ENCODE measurements at regions not wholly inside any gene's neighbourhood (a gene's known extent, or its start where the extent isn't known, plus 50 kb on each side); places are given as distances from the start of the nearest gene placed in this dataset.

GRCh38 chr21:27157097-27157496 is 190.2 kb upstream of the ADAMTS5 start:
- Histone ChIP-seq H3K27ac (ENCODE audit: low read depth, low read length) (no peak overlapping the region), H3K4me3 (ENCODE audit: low read length) (no peak overlapping the region), H3K9ac (ENCODE audit: extremely low read depth, low read length, poor library complexity, severe bottlenecking) (no peak overlapping the region), H3K4me1 (ENCODE audit: control insufficient read depth, insufficient read depth, low read length) (no peaks in the 10 kb centered on the region), H3K27me3 (ENCODE audit: control insufficient read depth, insufficient read depth, low read length, poor library complexity, severe bottlenecking) (no peaks in the 10 kb centered on the region), H3K36me3 (ENCODE audit: control insufficient read depth, insufficient read depth, low read length) (no peaks in the 10 kb centered on the region), H3K9me3 (ENCODE audit: control insufficient read depth, low read length) (peaks cover 6% of the 10 kb centered on the region)
- Mint-ChIP-seq H3K27me3 (ENCODE audit: insufficient read depth) (no peaks in the 10 kb centered on the region), H3K4me3 (no peak overlapping the region), H3K27ac (no peak overlapping the region), H3K4me1 (peaks cover 8% of the 10 kb centered on the region), H3K9me3 (no peaks in the 10 kb centered on the region), H3K36me3 (ENCODE audit: low read depth) (no peaks in the 10 kb centered on the region)
- WGBS, 2 experiments (ENCODE audit: insufficient coverage in 1 of 2, insufficient read length in 1 of 2): 91 to 97% methylated on average over 5 to 7 of the region's 7 CpGs
- DNase-seq: no peak
- TF ChIP-seq CTCF (conservative IDR thresholded peaks at IDR 0.05): no peak

- 88% methylated on average over 1 of the region's 1 CpG; no CpG with 5 or more reads in 1 of the 2 experiments for WGBS, 2 experiments (ENCODE audit: insufficient coverage in 1 of 2, insufficient read length in 1 of 2)
Observed at GRCh38 chr21:27156666-27157065, 189.8 kb upstream of the ADAMTS5 start.

GRCh38 chr21:27155130-27155500 is 188.2 kb upstream of the ADAMTS5 start:
- no peak overlapping the region for H3K27ac ChIP-seq (ENCODE audit: low read depth, low read length)
- H3K4me3 ChIP-seq (ENCODE audit: low read length): no peak overlapping the region
- WGBS, 2 experiments (ENCODE audit: insufficient coverage in 1 of 2, insufficient read length in 1 of 2): 94 to 100% methylated on average over 1 of the region's 1 CpG
- no peaks in the 10 kb centered on the region for H3K27me3 ChIP-seq (ENCODE audit: control insufficient read depth, insufficient read depth, low read length, poor library complexity, severe bottlenecking)
- Mint-ChIP-seq H3K27ac (no peak overlapping the region), H3K4me1 (peaks cover 8% of the 10 kb centered on the region), H3K27me3 (ENCODE audit: insufficient read depth) (no peaks in the 10 kb centered on the region), H3K9me3 (no peaks in the 10 kb centered on the region), H3K36me3 (ENCODE audit: low read depth) (no peaks in the 10 kb centered on the region), H3K4me3 (no peak overlapping the region)
- no peak for DNase-seq
- H3K36me3 ChIP-seq (ENCODE audit: control insufficient read depth, insufficient read depth, low read length): no peaks in the 10 kb centered on the region
- peaks cover 6% of the 10 kb centered on the region for H3K9me3 ChIP-seq (ENCODE audit: control insufficient read depth, low read length)
- no peak for TF ChIP-seq CTCF (conservative IDR thresholded peaks at IDR 0.05)
- H3K9ac ChIP-seq (ENCODE audit: extremely low read depth, low read length, poor library complexity, severe bottlenecking): no peak overlapping the region
- H3K4me1 ChIP-seq (ENCODE audit: control insufficient read depth, insufficient read depth, low read length): no peaks in the 10 kb centered on the region

More at GRCh38 chr21:27156666-27157065, 189.8 kb upstream of the ADAMTS5 start:
- no peak overlapping the region for H3K27ac Mint-ChIP-seq
- no peak overlapping the region for H3K4me3 ChIP-seq (ENCODE audit: low read length)
- H3K27me3 Mint-ChIP-seq (ENCODE audit: insufficient read depth): no peaks in the 10 kb centered on the region
- H3K4me1 ChIP-seq (ENCODE audit: control insufficient read depth, insufficient read depth, low read length): no peaks in the 10 kb centered on the region
- no peaks in the 10 kb centered on the region for H3K27me3 ChIP-seq (ENCODE audit: control insufficient read depth, insufficient read depth, low read length, poor library complexity, severe bottlenecking)
- H3K27ac ChIP-seq (ENCODE audit: low read depth, low read length): no peak overlapping the region
- no peaks in the 10 kb centered on the region for H3K9me3 Mint-ChIP-seq
- no peaks in the 10 kb centered on the region for H3K36me3 Mint-ChIP-seq (ENCODE audit: low read depth)
- H3K4me3 Mint-ChIP-seq: no peak overlapping the region
- no peak overlapping the region for H3K9ac ChIP-seq (ENCODE audit: extremely low read depth, low read length, poor library complexity, severe bottlenecking)
- no peak for DNase-seq
- no peak for TF ChIP-seq CTCF (conservative IDR thresholded peaks at IDR 0.05)
- no peaks in the 10 kb centered on the region for H3K36me3 ChIP-seq (ENCODE audit: control insufficient read depth, insufficient read depth, low read length)
- peaks cover 6% of the 10 kb centered on the region for H3K9me3 ChIP-seq (ENCODE audit: control insufficient read depth, low read length)
- H3K4me1 Mint-ChIP-seq: peaks cover 8% of the 10 kb centered on the region

All from endodermal cell (in vitro differentiated cells).